Endothelial cell of umbilical vein (primary cell): ENCODE measurements at regions not wholly inside any gene's neighbourhood (a gene's known extent, or its start where the extent isn't known, plus 50 kb on each side); places are given as distances from the start of the nearest gene placed in this dataset.
A peak's percentile ranks its signal among the peaks of the same experiment; 100 is the strongest.

ENCODE experiments used
- BruUV-seq: library from RNA; stranded (reverse); fragments of 400-500 nt; replicated peaks from 2 replicates; lab custom pipeline; 2021; lab: Mats Ljungman, UMichigan
- CTCF ChIA-PET: fragments of 300-600, 350-600 bp; sonication (Branson Sonifier 250); formaldehyde crosslinking; loops from one replicate; lab custom pipeline; 2021; ENCODE audit warnings: antibody characterized with exemption, inconsistent platforms; lab: Charles Lee
- POLR2A ChIA-PET: fragments of 300-600, 350-600 bp; sonication (Branson Sonifier 250); formaldehyde crosslinking; loops from one replicate; lab custom pipeline; 2021; ENCODE audit warnings: antibody characterized with exemption, inconsistent platforms; lab: Charles Lee
- DNase-seq: peaks from one replicate; pipeline ENCODE4 v3.0.0-alpha.2; 2011; ENCODE audit warnings: low read depth, low spot score
- FAIRE-seq: peaks from 2 replicates; lab custom pipeline; 2011; peaks lifted over from hg19 to GRCh38; lab: Jason Lieb, UNC
- H2AFZ ChIP-seq: 2 replicates; pipeline ENCODE4 v1.6.0; 2012; ENCODE audit warnings: low read depth, low read length, control low read depth, inconsistent platforms
- H3K27ac ChIP-seq: 2 replicates; pipeline ENCODE4 v1.5.1; 2011; ENCODE audit warnings: low read depth, mild to moderate bottlenecking, control low read depth, low read length, moderate library complexity; ENCODE audit not compliant: insufficient read depth
- H3K27me3 ChIP-seq, 2 experiments: 2 replicates each; pipeline versions ENCODE4 v1.6.0 to v1.6.1; 2011; ENCODE audit warnings: low read length in 2 of 2, mixed read lengths in 1 of 2; ENCODE audit not compliant: control insufficient read depth in 2 of 2, insufficient read depth in 2 of 2
- H3K36me3 ChIP-seq, 2 experiments: 2 replicates in 1 of 2; 3 replicates in 1 of 2; pipeline ENCODE4 v1.5.1; 2011; ENCODE audit warnings: low read length in 2 of 2, mild to moderate bottlenecking in 1 of 2, moderate library complexity in 1 of 2; ENCODE audit not compliant: control insufficient read depth in 2 of 2, insufficient read depth in 2 of 2; ENCODE audit errors: extremely low read depth in 1 of 2
- H3K4me1 ChIP-seq: 3 replicates; pipeline ENCODE4 v1.5.1; 2011; ENCODE audit warnings: mild to moderate bottlenecking, low read length; ENCODE audit not compliant: control insufficient read depth, insufficient read depth; ENCODE audit errors: extremely low read depth
- H3K4me2 ChIP-seq: 2 replicates; pipeline ENCODE4 v1.6.1; 2011; ENCODE audit warnings: low read length, control low read depth, mixed read lengths; ENCODE audit not compliant: insufficient read depth
- H3K4me3 ChIP-seq, 3 experiments: fragments of 200-600 bp in 1 of 3; sonication (generic), shearing (Covaris generic) in 1 of 3; replicated peaks in 1 of 3; 2 replicates each; pipeline ENCODE4 v1.5.1; 2011 to 2016; ENCODE audit warnings: control low read depth in 3 of 3, low read length in 3 of 3, mild to moderate bottlenecking in 2 of 3, inconsistent platforms in 1 of 3, low read depth in 1 of 3, moderate library complexity in 1 of 3; ENCODE audit not compliant: insufficient read depth in 1 of 3
- H3K79me2 ChIP-seq: 2 replicates; pipeline ENCODE4 v1.6.0; 2012; ENCODE audit warnings: low read length, inconsistent platforms; ENCODE audit not compliant: control insufficient read depth, insufficient read depth
- H3K9ac ChIP-seq: replicated peaks from 2 replicates; pipeline ENCODE3; 2011; ENCODE audit warnings: low read length, control low read depth; ENCODE audit not compliant: insufficient read depth; ENCODE audit errors: extremely low read depth
- H3K9me1 ChIP-seq: replicated peaks from 3 replicates; pipeline ENCODE4 v1.6.0; 2011; ENCODE audit warnings: mild to moderate bottlenecking, low read length; ENCODE audit not compliant: control insufficient read depth, insufficient read depth; ENCODE audit errors: extremely low read depth
- H3K9me3 ChIP-seq: replicated peaks from 2 replicates; pipeline ENCODE4 v1.5.1; 2012; ENCODE audit warnings: low read length, inconsistent platforms; ENCODE audit not compliant: control insufficient read depth, insufficient read depth
- H4K20me1 ChIP-seq: replicated peaks from 2 replicates; pipeline ENCODE3; 2011; ENCODE audit warnings: mild to moderate bottlenecking, low read length; ENCODE audit not compliant: control insufficient read depth, insufficient read depth; ENCODE audit errors: extremely low read depth
- EZH2 ChIP-seq: IDR thresholded peaks from 2 replicates; pipeline ENCODE4 v1.6.1; 2012; ENCODE audit warnings: borderline replicate concordance, low read depth, mild to moderate bottlenecking, moderate library complexity, low read length, inconsistent platforms; ENCODE audit not compliant: severe bottlenecking
- FOS ChIP-seq: IDR thresholded peaks from 2 replicates; pipeline ENCODE4 v1.6.1; 2011; ENCODE audit warnings: mild to moderate bottlenecking, low read length, moderate library complexity, borderline replicate concordance; ENCODE audit not compliant: insufficient read depth
- GATA2 ChIP-seq: IDR thresholded peaks from 2 replicates; pipeline ENCODE4 v1.7.0; 2011; ENCODE audit warnings: low read depth, mild to moderate bottlenecking, moderate library complexity, mixed read lengths, low read length; ENCODE audit not compliant: insufficient read length, insufficient read depth
- MYC ChIP-seq: IDR thresholded peaks from one replicate; pipeline ENCODE4 v1.6.1; 2011; ENCODE audit warnings: mild to moderate bottlenecking, low read depth, low read length
- POLR2AphosphoS5 ChIP-seq: IDR thresholded peaks from 2 replicates; pipeline ENCODE4 v1.6.1; 2012; ENCODE audit warnings: low read depth, mild to moderate bottlenecking, control low read depth, low read length, moderate library complexity; ENCODE audit not compliant: insufficient read depth
- dilution Hi-C: fragments of 300-500 bp; cut with MboI; formaldehyde crosslinking; loops from one replicate; pipeline ENCODE4 v1.15.0; 2019; ENCODE audit warnings: low sequenced_read_pairs; ENCODE audit not compliant: extremely low pct_ligation_motif_present
- intact Hi-C: fragments of 100-400 bp; cut with micrococcal nuclease; formaldehyde crosslinking; loops from one replicate; pipeline ENCODE4 v1.10.0; 2022
- TF ChIP-seq, protein P1 (sequence below): IDR thresholded peaks from 2 replicates; pipeline ENCODE4 v1.6.1; 2011; ENCODE audit not compliant: insufficient read depth, insufficient read length
- TF ChIP-seq, protein P2 (sequence below), 2 donors: IDR thresholded peaks; 1 replicate in 1 of 2; 2 replicates in 1 of 2; pipeline ENCODE4 v1.5.1; 2011; ENCODE audit warnings: low read length in 2 of 2, mild to moderate bottlenecking in 2 of 2, moderate library complexity in 2 of 2, control low read depth in 1 of 2, inconsistent platforms in 1 of 2, low read depth in 1 of 2; ENCODE audit not compliant: insufficient read depth in 1 of 2; ENCODE audit errors: extremely low read depth in 1 of 2

DNA sequence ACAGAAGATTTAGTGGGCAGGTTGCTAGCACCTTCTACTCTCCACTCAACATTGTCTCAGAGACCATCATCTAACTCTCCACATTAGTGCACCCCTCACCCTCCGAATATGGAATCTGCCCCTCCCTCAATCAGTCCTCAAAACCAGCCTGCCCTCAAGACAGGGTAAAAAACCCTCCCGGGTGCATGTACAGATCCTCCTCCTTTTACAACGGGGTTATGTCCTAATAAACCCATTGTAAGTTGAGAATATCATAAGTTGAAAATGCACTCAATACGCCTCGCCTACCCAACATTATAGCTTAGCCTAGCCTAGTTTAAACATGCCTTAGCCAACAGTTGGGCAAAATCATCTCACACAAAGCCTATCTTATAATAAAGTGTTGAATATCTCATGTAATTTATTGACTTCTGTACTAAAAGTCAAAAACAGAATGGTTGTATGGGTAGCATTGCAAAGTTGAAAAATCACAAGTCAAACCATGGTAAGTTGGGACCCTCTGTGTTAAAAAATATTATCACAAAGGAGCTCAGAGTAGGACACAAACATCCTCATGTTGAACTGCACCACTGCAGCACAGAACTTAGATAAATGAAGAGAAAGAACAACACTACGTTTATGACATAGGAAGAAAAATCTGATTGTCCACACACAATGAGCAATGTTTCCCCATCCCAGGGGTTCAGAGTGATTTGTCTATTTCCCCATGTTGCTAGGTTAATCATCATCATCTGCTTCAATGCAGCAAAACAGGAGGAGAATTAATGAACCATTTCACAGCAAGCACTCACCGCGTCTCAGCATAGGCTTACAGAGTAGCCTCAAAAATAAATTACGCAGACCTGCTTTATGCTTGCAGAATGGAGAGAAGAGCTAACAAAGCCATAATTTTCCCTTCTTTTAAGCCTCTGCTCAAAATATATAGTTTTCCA, 184.1 kb upstream of the ARL4C start:
- Histone ChIP-seq H3K79me2 (no peaks in the 10 kb centered on the region), H3K9me3 (no peaks in the 10 kb centered on the region), H3K4me3 (no peak overlapping the region), H3K9me1 (no peaks in the 10 kb centered on the region), H3K9ac (no peak overlapping the region), H3K36me3 (no peaks in the 10 kb centered on the region), H3K4me1 (peaks cover 20% of the 10 kb centered on the region), H3K4me2 (peak overlapping the region; percentile 53), H3K27ac (no peak overlapping the region), H2AFZ (no peak overlapping the region), H3K27me3 (no peaks in the 10 kb centered on the region), H4K20me1 (no peaks in the 10 kb centered on the region)
- dilution Hi-C loops (no loop called here), intact Hi-C loops (loop anchor here (1.0 to 10.0 kb wide), 5 partner anchors 10 to 300 kb away; no protein-coding TSS in a partner anchor)
- POLR2A ChIA-PET = interaction anchor here (2.0 kb wide), 1 partner anchor 11 kb away, joined by 9 read pairs; no protein-coding TSS in a partner anchor
- CTCF ChIA-PET = interaction anchor here (1.0 to 1.6 kb wide), 6 partner anchors 8 to 201 kb away, joined by 3 to 10 read pairs (median 4); no protein-coding TSS in a partner anchor
- FAIRE-seq (no peak), DNase-seq (no peak)
- no TSS peak for BruUV-seq
- TF ChIP-seq, protein P1, sequence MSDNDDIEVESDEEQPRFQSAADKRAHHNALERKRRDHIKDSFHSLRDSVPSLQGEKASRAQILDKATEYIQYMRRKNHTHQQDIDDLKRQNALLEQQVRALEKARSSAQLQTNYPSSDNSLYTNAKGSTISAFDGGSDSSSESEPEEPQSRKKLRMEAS = no peak
- no peak for TF ChIP-seq POLR2AphosphoS5
- no peak for TF ChIP-seq EZH2
- no peak for TF ChIP-seq MYC
- TF ChIP-seq GATA2 = no peak
- TF ChIP-seq, protein P2, sequence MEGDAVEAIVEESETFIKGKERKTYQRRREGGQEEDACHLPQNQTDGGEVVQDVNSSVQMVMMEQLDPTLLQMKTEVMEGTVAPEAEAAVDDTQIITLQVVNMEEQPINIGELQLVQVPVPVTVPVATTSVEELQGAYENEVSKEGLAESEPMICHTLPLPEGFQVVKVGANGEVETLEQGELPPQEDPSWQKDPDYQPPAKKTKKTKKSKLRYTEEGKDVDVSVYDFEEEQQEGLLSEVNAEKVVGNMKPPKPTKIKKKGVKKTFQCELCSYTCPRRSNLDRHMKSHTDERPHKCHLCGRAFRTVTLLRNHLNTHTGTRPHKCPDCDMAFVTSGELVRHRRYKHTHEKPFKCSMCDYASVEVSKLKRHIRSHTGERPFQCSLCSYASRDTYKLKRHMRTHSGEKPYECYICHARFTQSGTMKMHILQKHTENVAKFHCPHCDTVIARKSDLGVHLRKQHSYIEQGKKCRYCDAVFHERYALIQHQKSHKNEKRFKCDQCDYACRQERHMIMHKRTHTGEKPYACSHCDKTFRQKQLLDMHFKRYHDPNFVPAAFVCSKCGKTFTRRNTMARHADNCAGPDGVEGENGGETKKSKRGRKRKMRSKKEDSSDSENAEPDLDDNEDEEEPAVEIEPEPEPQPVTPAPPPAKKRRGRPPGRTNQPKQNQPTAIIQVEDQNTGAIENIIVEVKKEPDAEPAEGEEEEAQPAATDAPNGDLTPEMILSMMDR (IDR thresholded peaks at IDR 0.05; ENCODE audit: extremely low read depth in 1 of 2, insufficient read depth in 1 of 2, low read depth in 1 of 2, low read length in 2 of 2) = no peak
- TF ChIP-seq FOS = no peak
